PC-3 (cell line): ENCODE measurements at regions not wholly inside any gene's neighbourhood (a gene's known extent, or its start where the extent isn't known, plus 50 kb on each side); places are given as distances from the start of the nearest gene placed in this dataset.

Experiments used
- EZH2 ChIP-seq: fragments of 300-600 bp; sonication (generic); IDR thresholded peaks from one replicate; pipeline ENCODE4 v1.6.1; 2017; ENCODE audit warnings: antibody characterized with exemption, mild to moderate bottlenecking, low read length; ENCODE audit not compliant: unreplicated experiment
- EZH2phosphoT487 ChIP-seq: fragments of 300-600 bp; sonication (generic); IDR thresholded peaks from 2 replicates; pipeline ENCODE4 v1.6.1; 2018; ENCODE audit warnings: mild to moderate bottlenecking, antibody characterized with exemption, low read length, borderline replicate concordance
- TF ChIP-seq, protein P1 (sequence below): fragments of 300-600 bp; sonication (generic); conservative IDR thresholded peaks from 2 replicates; pipeline ENCODE4 v1.5.1; 2017; ENCODE audit warnings: antibody characterized with exemption, low read depth, mild to moderate bottlenecking, low read length

GRCh38 chr4:18935659-18936345 is 914.2 kb upstream of the LCORL start:
- TF ChIP-seq, protein P1, sequence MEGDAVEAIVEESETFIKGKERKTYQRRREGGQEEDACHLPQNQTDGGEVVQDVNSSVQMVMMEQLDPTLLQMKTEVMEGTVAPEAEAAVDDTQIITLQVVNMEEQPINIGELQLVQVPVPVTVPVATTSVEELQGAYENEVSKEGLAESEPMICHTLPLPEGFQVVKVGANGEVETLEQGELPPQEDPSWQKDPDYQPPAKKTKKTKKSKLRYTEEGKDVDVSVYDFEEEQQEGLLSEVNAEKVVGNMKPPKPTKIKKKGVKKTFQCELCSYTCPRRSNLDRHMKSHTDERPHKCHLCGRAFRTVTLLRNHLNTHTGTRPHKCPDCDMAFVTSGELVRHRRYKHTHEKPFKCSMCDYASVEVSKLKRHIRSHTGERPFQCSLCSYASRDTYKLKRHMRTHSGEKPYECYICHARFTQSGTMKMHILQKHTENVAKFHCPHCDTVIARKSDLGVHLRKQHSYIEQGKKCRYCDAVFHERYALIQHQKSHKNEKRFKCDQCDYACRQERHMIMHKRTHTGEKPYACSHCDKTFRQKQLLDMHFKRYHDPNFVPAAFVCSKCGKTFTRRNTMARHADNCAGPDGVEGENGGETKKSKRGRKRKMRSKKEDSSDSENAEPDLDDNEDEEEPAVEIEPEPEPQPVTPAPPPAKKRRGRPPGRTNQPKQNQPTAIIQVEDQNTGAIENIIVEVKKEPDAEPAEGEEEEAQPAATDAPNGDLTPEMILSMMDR: no peak
- no peak for TF ChIP-seq EZH2phosphoT487
- TF ChIP-seq EZH2: no peak
